D721Med (cell line): ENCODE measurements at regions not wholly inside any gene's neighbourhood (a gene's known extent, or its start where the extent isn't known, plus 50 kb on each side); places are given as distances from the start of the nearest gene placed in this dataset.

ENCODE experiments used
- DNase-seq: peaks from one replicate; pipeline ENCODE4 v3.0.0; 2011; ENCODE audit warnings: low spot score; ENCODE audit not compliant: insufficient read length
- FAIRE-seq: peaks from 2 replicates; lab custom pipeline; 2011; peaks lifted over from hg19 to GRCh38; lab: Jason Lieb, UNC
- TF ChIP-seq, protein P1 (sequence below): IDR thresholded peaks from 2 replicates; pipeline ENCODE4 v1.5.1; 2012; ENCODE audit warnings: mild to moderate bottlenecking, control low read depth; ENCODE audit not compliant: insufficient read depth; ENCODE audit errors: missing control alignments

DNA sequence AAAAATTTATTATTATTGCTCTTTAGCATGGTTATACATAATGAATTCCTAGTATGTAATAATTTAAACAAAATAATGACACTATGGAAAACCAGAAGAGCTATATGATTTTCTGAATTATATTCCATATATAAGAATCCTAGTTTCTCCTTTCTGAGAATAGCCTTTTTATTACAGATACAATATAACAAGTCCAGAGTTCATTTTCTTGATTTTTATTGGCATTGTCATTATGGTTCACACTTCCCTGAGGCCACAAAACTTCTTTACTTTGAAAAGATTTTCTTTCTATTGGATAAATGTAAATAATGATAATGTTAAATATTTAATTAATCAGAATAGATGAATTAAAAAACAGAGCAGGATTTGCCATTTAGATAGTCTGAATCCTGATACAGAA is 362.3 kb upstream of the BCHE start:
- TF ChIP-seq, protein P1, sequence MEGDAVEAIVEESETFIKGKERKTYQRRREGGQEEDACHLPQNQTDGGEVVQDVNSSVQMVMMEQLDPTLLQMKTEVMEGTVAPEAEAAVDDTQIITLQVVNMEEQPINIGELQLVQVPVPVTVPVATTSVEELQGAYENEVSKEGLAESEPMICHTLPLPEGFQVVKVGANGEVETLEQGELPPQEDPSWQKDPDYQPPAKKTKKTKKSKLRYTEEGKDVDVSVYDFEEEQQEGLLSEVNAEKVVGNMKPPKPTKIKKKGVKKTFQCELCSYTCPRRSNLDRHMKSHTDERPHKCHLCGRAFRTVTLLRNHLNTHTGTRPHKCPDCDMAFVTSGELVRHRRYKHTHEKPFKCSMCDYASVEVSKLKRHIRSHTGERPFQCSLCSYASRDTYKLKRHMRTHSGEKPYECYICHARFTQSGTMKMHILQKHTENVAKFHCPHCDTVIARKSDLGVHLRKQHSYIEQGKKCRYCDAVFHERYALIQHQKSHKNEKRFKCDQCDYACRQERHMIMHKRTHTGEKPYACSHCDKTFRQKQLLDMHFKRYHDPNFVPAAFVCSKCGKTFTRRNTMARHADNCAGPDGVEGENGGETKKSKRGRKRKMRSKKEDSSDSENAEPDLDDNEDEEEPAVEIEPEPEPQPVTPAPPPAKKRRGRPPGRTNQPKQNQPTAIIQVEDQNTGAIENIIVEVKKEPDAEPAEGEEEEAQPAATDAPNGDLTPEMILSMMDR, result no peak
- no peak for FAIRE-seq
- DNase-seq, result no peak

- no peak for FAIRE-seq
- DNase-seq, result no peak
- TF ChIP-seq, protein P1, result no peak
These were observed 358.6 kb upstream of the BCHE start for GRCh38 chr3:166195808-166196207.

DNA sequence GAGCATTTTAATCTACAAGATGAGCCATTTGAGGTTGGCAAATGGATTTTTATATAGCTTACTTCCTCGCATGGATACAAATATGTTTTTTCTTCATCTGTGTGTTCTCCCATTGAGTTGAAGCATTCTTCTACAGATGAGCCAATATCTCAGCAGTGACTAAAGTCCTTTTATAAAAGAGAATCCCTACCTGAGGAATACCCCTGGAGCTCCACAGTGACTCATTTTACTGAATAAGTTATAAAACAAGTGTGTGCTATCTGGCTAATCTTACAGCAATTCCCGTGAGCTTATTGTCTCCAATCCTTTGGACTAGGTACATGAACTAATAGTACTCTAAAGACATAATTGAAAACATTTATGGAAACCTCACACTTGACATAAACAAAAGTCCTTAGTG is 354.2 kb upstream of the BCHE start:
- TF ChIP-seq, protein P1, result no peak
- FAIRE-seq (no peak), DNase-seq (no peak)

DNA sequence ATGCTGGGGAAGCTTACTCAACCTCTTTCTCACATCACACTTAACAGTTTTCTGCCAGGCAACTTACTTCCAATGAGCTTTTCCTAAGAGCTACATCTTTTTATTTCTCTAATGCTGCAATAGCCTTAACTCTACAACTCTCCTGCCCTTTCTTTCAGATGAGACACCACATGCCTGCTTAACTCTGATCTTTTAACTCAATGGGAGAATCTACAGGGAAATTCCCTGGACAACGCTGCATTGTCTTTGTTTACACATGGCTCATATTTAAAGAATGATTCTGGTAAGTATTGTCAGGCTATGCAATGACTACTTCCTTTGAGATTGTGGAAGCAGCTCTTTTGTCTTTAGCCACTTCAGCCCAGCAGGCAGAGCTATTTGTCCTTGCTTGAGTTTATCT is 353.1 kb upstream of the BCHE start:
- TF ChIP-seq, protein P1, result no peak
- FAIRE-seq (no peak), DNase-seq (no peak)

DNA sequence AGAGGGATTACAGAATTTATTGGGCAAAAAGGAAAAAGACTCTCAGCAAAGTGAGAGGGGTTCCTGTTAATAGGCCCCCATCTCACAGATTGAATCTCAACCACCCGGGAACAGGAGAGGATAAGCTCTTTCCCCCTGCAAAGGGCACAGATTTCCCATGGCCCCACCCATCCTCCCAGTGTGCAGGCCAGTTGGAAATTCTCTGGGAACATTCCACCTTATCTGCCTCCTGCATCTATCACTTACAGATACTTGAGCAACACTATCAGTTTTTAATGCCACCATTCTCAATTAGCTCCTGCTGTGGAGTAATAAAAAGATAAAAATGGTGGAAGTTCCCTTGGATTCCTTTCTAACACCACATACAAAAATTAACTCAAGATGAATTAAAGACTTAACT is 350.0 kb upstream of the BCHE start:
- TF ChIP-seq, protein P1, result no peak
- FAIRE-seq (no peak), DNase-seq (no peak)

- TF ChIP-seq, protein P1, result no peak
- DNase-seq (no peak), FAIRE-seq (no peak)
These were observed 348.8 kb upstream of the BCHE start for GRCh38 chr3:166186003-166186402.

- TF ChIP-seq, protein P1, result no peak
- no peak for DNase-seq
- no peak for FAIRE-seq
These were observed 339.9 kb upstream of the BCHE start for GRCh38 chr3:166177130-166177529.
